Heart right ventricle (tissue), 16 donors: ENCODE measurements at regions not wholly inside any gene's neighbourhood (a gene's known extent, or its start where the extent isn't known, plus 50 kb on each side); places are given as distances from the start of the nearest gene placed in this dataset.
A peak's percentile ranks its signal among the peaks of the same experiment; 100 is the strongest.
"Not testable (repeated sequence)": the region's sequence is repeated elsewhere in the genome, so short reads cannot be mapped to it uniquely, and the experiment has no call there.

ENCODE experiments used
- ATAC-seq, 8 donors: fragments of 200-7000 bp; cut with Tn5 transposase; one replicate each; pipeline ENCODE4 v1.9.1; 2020; ENCODE audit warnings: mild to moderate bottlenecking in 8 of 8, moderate library complexity in 8 of 8, moderate number of reproducible peaks in 1 of 8
- DNase-seq, 2 donors: peaks; one replicate each; pipeline ENCODE4 v3.0.0-alpha.2; 2020
- H3K27ac ChIP-seq, 10 donors: fragments of 200-600 bp; sonication (generic) in 2 of 10; one replicate each; pipeline versions ENCODE4 v1.5.0 to v1.8.0; 2020 to 2022; ENCODE audit warnings: mild to moderate bottlenecking in 3 of 10
- H3K27me3 ChIP-seq, 7 donors: fragments of 200-600 bp; one replicate each; pipeline ENCODE4 v1.8.0; 2021 to 2022; ENCODE audit warnings: mild to moderate bottlenecking in 2 of 7
- H3K36me3 ChIP-seq, 9 donors: fragments of 200-600 bp; sonication (generic) in 1 of 9; one replicate each; pipeline versions ENCODE4 v1.5.0 to v1.8.0; 2020 to 2022; ENCODE audit warnings: mild to moderate bottlenecking in 2 of 9
- H3K4me1 ChIP-seq, 9 donors: fragments of 200-600 bp; sonication (generic) in 1 of 9; one replicate each; pipeline versions ENCODE4 v1.5.0 to v1.8.0; 2020 to 2022; ENCODE audit warnings: mild to moderate bottlenecking in 4 of 9
- H3K4me3 ChIP-seq, 10 donors: fragments of 200-600 bp; sonication (generic) in 2 of 10; one replicate each; pipeline versions ENCODE4 v1.5.0 to v1.8.0; 2020 to 2022; ENCODE audit warnings: mild to moderate bottlenecking in 7 of 10, moderate library complexity in 2 of 10
- H3K9me3 ChIP-seq, 11 donors: fragments of 200-600 bp in 10 of 11; sonication (generic) in 2 of 11; one replicate each; pipeline versions ENCODE4 v1.5.0 to v1.8.0; 2013 to 2022; ENCODE audit warnings: mild to moderate bottlenecking in 2 of 11, control low read depth in 1 of 11, moderate library complexity in 1 of 11
- CTCF ChIP-seq, 9 donors: fragments of 200-600 bp; sonication (generic) in 2 of 9; IDR thresholded peaks; one replicate each; pipeline versions ENCODE4 v1.5.0 to v1.8.0; 2021 to 2022; ENCODE audit warnings: antibody characterized with exemption in 9 of 9, mild to moderate bottlenecking in 5 of 9, moderate library complexity in 1 of 9
- WGBS, 2 donors: extraction: QIAGEN DNeasy Blood & Tissue Kit; methylation state at CpG; one replicate each; pipeline ENCODE4 v1.1.7; 2013; ENCODE audit warnings: inconsistent platforms in 1 of 2; 5-methylcytosine and 5-hydroxymethylcytosine counted together
- intact Hi-C, 10 donors: fragments of 100-400 bp; cut with DNase I; formaldehyde crosslinking; loops; one replicate each; pipeline versions ENCODE4 v1.11.1 to v1.14.2; 2022
- donor health status: Arrhythmogenic right ventricular cardiomyopathy.
- donor health status: ischemic (EF 13 %, LVEDD 7.1; RV severe dilation, severe dysfunction).
- donor health status: healthy with polysubstance abuse.
- donor health status: DM: no; HTN: yes; CAD: no.
- donor health status: DM: no; HTN: no; CAD: no.
- donor health status: ischemic (EF 25% LVEDD 6.9; RV normal size, moderate dysfunction).
- donor health status: ischemic (EF 25% LVEDD 5.7; RV mildly dilated, moderate dysfunction).
- donor health status: healthy.
- donor health status: DM: yes; HTN: yes; CAD: no.
- donor health status: Ischemic cardiomyopathy.
- donor health status: ischemic (EF 35%, LVEDD 5.7; RV mildly dilated, moderate dysfunction).
- donor health status: nonischemic (EF 11% LVEDD 7.7; RV severe dilation, severe dysfunction).
- donor health status: DM: yes; HTN: yes; CAD: no.
- donor health status: PGD.
- donor health status: ischemic (EF 29% LVEDD 5.4; RV normal size, mild dysfunction).
- donor health status: nonischemic (EF 23%, LVEDD 6.1; RV moderate dilation, normal function).

- H3K9me3 ChIP-seq, H3K27me3 ChIP-seq, H3K4me3 ChIP-seq, H3K27ac ChIP-seq, intact Hi-C loops, H3K36me3 ChIP-seq, DNase-seq, H3K4me1 ChIP-seq, ATAC-seq: not testable (repeated sequence)
- 94 to 99% methylated on average over 3 of the region's 3 CpGs for WGBS, 2 donors
These were observed 72.5 kb upstream of the CCNY start for GRCh38 chr10:35263827-35264226.

- H3K27me3 ChIP-seq, H3K4me1 ChIP-seq, H3K27ac ChIP-seq, H3K4me3 ChIP-seq, intact Hi-C loops, ATAC-seq, H3K9me3 ChIP-seq, H3K36me3 ChIP-seq, DNase-seq: not testable (repeated sequence)
- 98 to 99% methylated on average over 7 of the region's 7 CpGs for WGBS, 2 donors
These were observed 71.7 kb upstream of the CCNY start for GRCh38 chr10:35264636-35265035.

- TF ChIP-seq CTCF (IDR thresholded peaks at IDR 0.05) = no peak
- H3K27me3 ChIP-seq = no peaks in the 10 kb centered on the region
- intact Hi-C loops = no loop called here
- 93% methylated on average over 11 of the region's 11 CpGs for WGBS, 2 donors
- ATAC-seq (no peak), DNase-seq (no peak)
- no peak overlapping the region for H3K4me3 ChIP-seq
- no peak overlapping the region for H3K27ac ChIP-seq
- peaks cover 0 to 5% (median 0%) of the 10 kb centered on the region in 9 donors for H3K4me1 ChIP-seq
- H3K9me3 ChIP-seq = no peaks in the 10 kb centered on the region
- no peaks in the 10 kb centered on the region for H3K36me3 ChIP-seq
These were observed 70.9 kb upstream of the CCNY start for GRCh38 chr10:35265435-35265834.

- H3K36me3 ChIP-seq = no peaks in the 10 kb centered on the region
- DNase-seq (no peak), ATAC-seq (peak in 1 of 8 donors; percentile 12)
- intact Hi-C loops = no loop called here
- no peak overlapping the region for H3K4me3 ChIP-seq
- WGBS, 2 donors = 81 to 85% methylated on average over 3 of the region's 3 CpGs
- H3K4me1 ChIP-seq = peaks cover 0 to 5% (median 0%) of the 10 kb centered on the region in 9 donors
- TF ChIP-seq CTCF (IDR thresholded peaks at IDR 0.05) = no peak
- H3K27ac ChIP-seq = no peak overlapping the region
- H3K9me3 ChIP-seq = no peaks in the 10 kb centered on the region
- H3K27me3 ChIP-seq = peaks cover 0 to under 1% (median 0%) of the 10 kb centered on the region in 7 donors
These were observed 68.0 kb upstream of the CCNY start for GRCh38 chr10:35268323-35268722.

- no peak for DNase-seq
- H3K4me3 ChIP-seq = no peak overlapping the region
- H3K27me3 ChIP-seq = peaks cover 0 to 6% (median 0%) of the 10 kb centered on the region in 7 donors
- H3K27ac ChIP-seq = no peak overlapping the region
- no peak for ATAC-seq
- no peaks in the 10 kb centered on the region for H3K9me3 ChIP-seq
- H3K4me1 ChIP-seq = peaks cover 0 to 5% (median 0%) of the 10 kb centered on the region in 9 donors
- TF ChIP-seq CTCF (IDR thresholded peaks at IDR 0.05) = no peak
- H3K36me3 ChIP-seq = no peaks in the 10 kb centered on the region
- WGBS, 2 donors = 78 to 82% methylated on average over 4 of the region's 4 CpGs
- intact Hi-C loops = no loop called here
These were observed 67.5 kb upstream of the CCNY start for GRCh38 chr10:35268791-35269257.
